Fibroblast of lung (primary cell): ENCODE measurements at regions not wholly inside any gene's neighbourhood (a gene's known extent, or its start where the extent isn't known, plus 50 kb on each side); places are given as distances from the start of the nearest gene placed in this dataset.
A peak's percentile ranks its signal among the peaks of the same experiment; 100 is the strongest.

Experiments used
- DNase-seq, 2 donors: peaks; one replicate each; pipeline versions ENCODE4 v3.0.0 to v3.0.0-alpha.2; 2010; ENCODE audit warnings: low read depth in 2 of 2
- H2AFZ ChIP-seq: 2 replicates; pipeline ENCODE4 v1.5.1; 2012; ENCODE audit warnings: low read length, control low read depth, inconsistent platforms
- H3K27ac ChIP-seq: 2 replicates; pipeline ENCODE4 v1.5.1; 2011; ENCODE audit warnings: low read length, control low read depth; ENCODE audit not compliant: insufficient read depth
- H3K27me3 ChIP-seq: 2 replicates; pipeline ENCODE4 v1.5.1; 2011; ENCODE audit warnings: mild to moderate bottlenecking, low read length; ENCODE audit not compliant: control insufficient read depth, insufficient read depth
- H3K36me3 ChIP-seq: 2 replicates; pipeline ENCODE4 v1.5.1; 2011; ENCODE audit warnings: low read length; ENCODE audit not compliant: control insufficient read depth, insufficient read depth
- H3K4me1 ChIP-seq: 2 replicates; pipeline ENCODE4 v1.5.1; 2011; ENCODE audit warnings: low read length; ENCODE audit not compliant: control insufficient read depth, insufficient read depth; ENCODE audit errors: extremely low read depth
- H3K4me2 ChIP-seq: 2 replicates; pipeline ENCODE4 v1.5.1; 2011; ENCODE audit warnings: low read length, control low read depth; ENCODE audit not compliant: insufficient read depth; ENCODE audit errors: extremely low read depth
- H3K4me3 ChIP-seq, 4 experiments: fragments of 200-600 bp in 1 of 4; sonication (generic) in 1 of 4; replicated peaks in 1 of 4; 2 replicates each; pipeline ENCODE4 v1.5.1; 2011 to 2016; ENCODE audit warnings: low read length in 4 of 4, low read depth in 3 of 4, mild to moderate bottlenecking in 3 of 4, control low read depth in 2 of 4, inconsistent platforms in 1 of 4, mixed read lengths in 1 of 4; ENCODE audit not compliant: insufficient read depth in 1 of 4; ENCODE audit errors: control extremely low read depth in 1 of 4
- H3K79me2 ChIP-seq: 2 replicates; pipeline ENCODE4 v1.5.1; 2012; ENCODE audit warnings: mild to moderate bottlenecking, low read length, inconsistent platforms; ENCODE audit not compliant: control insufficient read depth, insufficient read depth
- H3K9ac ChIP-seq: 2 replicates; pipeline ENCODE4 v1.5.1; 2011; ENCODE audit warnings: mild to moderate bottlenecking, low read length, control low read depth; ENCODE audit not compliant: insufficient read depth
- H3K9me3 ChIP-seq: 2 replicates; pipeline ENCODE4 v1.5.1; 2012; ENCODE audit warnings: low read depth, low read length; ENCODE audit not compliant: control insufficient read depth, insufficient read depth
- H4K20me1 ChIP-seq: 2 replicates; pipeline ENCODE4 v1.5.1; 2011; ENCODE audit warnings: low read length; ENCODE audit not compliant: control insufficient read depth, insufficient read depth; ENCODE audit errors: extremely low read depth
- EZH2 ChIP-seq: IDR thresholded peaks from 2 replicates; pipeline ENCODE4 v1.5.1; 2012; ENCODE audit warnings: low read length, control low read depth, mild to moderate bottlenecking; ENCODE audit errors: missing control alignments
- TF ChIP-seq, protein P1 (sequence below), 2 donors: IDR thresholded peaks in 1 of 2; conservative IDR thresholded peaks in 1 of 2; 1 replicate in 1 of 2; 2 replicates in 1 of 2; pipeline ENCODE4 v1.5.1; 2011 to 2012; ENCODE audit warnings: low read length in 2 of 2, control low read depth in 1 of 2, inconsistent platforms in 1 of 2, low read depth in 1 of 2, mild to moderate bottlenecking in 1 of 2

DNA sequence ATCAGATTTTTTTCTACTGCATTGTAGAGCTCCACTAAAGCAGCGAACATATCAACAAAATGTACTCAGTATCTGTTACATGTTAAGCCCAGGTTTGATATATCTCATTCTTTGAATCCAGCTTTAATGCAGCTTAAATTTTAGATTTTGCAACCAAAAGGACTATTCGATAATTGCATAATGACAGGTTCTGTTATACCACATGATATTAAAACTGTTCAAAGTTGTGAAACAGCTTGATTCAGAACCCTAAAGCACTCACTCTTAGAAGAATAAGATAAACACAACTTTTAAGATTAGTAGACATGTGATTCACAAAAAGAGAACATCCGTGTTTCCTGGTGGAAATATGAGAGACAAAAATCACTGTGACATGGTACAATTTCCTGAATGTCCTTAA lies 427.9 kb downstream of the CDH11 start:
- Histone ChIP-seq H3K4me1 (no peaks in the 10 kb centered on the region), H3K4me3 (no peak overlapping the region), H3K9ac (no peak overlapping the region), H3K4me2 (no peak overlapping the region), H3K27me3 (no peaks in the 10 kb centered on the region), H3K79me2 (no peaks in the 10 kb centered on the region), H3K36me3 (no peaks in the 10 kb centered on the region), H3K9me3 (no peaks in the 10 kb centered on the region), H4K20me1 (no peaks in the 10 kb centered on the region), H2AFZ (no peak overlapping the region), H3K27ac (no peak overlapping the region)
- TF ChIP-seq, protein P1, sequence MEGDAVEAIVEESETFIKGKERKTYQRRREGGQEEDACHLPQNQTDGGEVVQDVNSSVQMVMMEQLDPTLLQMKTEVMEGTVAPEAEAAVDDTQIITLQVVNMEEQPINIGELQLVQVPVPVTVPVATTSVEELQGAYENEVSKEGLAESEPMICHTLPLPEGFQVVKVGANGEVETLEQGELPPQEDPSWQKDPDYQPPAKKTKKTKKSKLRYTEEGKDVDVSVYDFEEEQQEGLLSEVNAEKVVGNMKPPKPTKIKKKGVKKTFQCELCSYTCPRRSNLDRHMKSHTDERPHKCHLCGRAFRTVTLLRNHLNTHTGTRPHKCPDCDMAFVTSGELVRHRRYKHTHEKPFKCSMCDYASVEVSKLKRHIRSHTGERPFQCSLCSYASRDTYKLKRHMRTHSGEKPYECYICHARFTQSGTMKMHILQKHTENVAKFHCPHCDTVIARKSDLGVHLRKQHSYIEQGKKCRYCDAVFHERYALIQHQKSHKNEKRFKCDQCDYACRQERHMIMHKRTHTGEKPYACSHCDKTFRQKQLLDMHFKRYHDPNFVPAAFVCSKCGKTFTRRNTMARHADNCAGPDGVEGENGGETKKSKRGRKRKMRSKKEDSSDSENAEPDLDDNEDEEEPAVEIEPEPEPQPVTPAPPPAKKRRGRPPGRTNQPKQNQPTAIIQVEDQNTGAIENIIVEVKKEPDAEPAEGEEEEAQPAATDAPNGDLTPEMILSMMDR (conservative IDR thresholded peaks at IDR 0.05 in 1 of 2, IDR thresholded peaks at IDR 0.05 in 1 of 2; ENCODE audit: low read depth in 1 of 2, low read length in 2 of 2) = no peak
- TF ChIP-seq EZH2 = no peak
- peak in 1 of 2 donors; percentile 1 for DNase-seq

DNA sequence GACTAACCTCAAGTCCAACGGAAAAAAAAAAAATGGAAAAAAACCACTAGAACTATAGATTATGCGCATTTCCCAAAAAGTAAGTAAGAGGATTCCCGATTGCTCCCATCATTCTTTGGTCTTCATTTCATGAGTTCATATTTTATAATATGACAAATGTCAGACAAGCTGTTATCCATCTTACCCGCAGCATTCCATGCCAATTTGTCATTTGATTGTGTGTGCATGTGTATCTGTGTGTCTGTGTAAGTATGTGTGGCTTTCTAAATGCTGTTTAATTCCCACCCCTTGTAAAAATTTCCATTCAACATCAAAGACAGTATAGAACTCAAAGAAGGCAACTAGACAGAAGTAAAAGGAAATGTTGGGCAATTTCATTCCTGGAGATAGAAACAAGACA lies 434.1 kb downstream of the CDH11 start:
- no peaks in the 10 kb centered on the region for H3K36me3 ChIP-seq
- no peak overlapping the region for H3K27ac ChIP-seq
- H2AFZ ChIP-seq = no peak overlapping the region
- H3K4me1 ChIP-seq = no peaks in the 10 kb centered on the region
- no peak overlapping the region for H3K9ac ChIP-seq
- H3K9me3 ChIP-seq = no peaks in the 10 kb centered on the region
- no peaks in the 10 kb centered on the region for H3K27me3 ChIP-seq
- no peak overlapping the region for H3K4me3 ChIP-seq
- no peaks in the 10 kb centered on the region for H4K20me1 ChIP-seq
- DNase-seq = no peak
- TF ChIP-seq, protein P1 (conservative IDR thresholded peaks at IDR 0.05 in 1 of 2, IDR thresholded peaks at IDR 0.05 in 1 of 2; ENCODE audit: low read depth in 1 of 2, low read length in 2 of 2) = no peak
- TF ChIP-seq EZH2 = no peak
- no peak overlapping the region for H3K4me2 ChIP-seq
- no peaks in the 10 kb centered on the region for H3K79me2 ChIP-seq

DNA sequence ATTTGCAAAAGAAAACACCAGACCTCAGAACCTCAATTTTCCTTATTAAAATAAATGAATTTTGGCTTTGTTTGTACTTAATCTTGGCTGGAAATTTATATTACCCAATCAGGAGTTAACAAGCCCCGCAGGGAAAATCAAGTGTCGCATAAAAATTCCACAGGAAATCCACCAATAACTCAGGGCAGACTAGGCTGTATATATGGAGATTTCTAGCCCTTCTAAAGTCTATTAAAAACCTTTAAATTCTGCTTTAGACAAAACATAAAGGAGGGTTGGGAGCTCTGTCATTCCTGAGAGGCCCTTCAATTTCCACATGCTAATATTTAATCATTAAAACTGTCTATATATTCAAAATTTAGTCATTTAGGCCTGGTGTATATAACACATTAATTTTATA lies 434.7 kb downstream of the CDH11 start:
- Histone ChIP-seq H3K4me3 (no peak overlapping the region), H2AFZ (no peak overlapping the region), H3K9me3 (no peaks in the 10 kb centered on the region), H3K4me1 (no peaks in the 10 kb centered on the region), H3K79me2 (no peaks in the 10 kb centered on the region), H3K9ac (no peak overlapping the region), H4K20me1 (no peaks in the 10 kb centered on the region), H3K27ac (no peak overlapping the region), H3K4me2 (no peak overlapping the region), H3K36me3 (no peaks in the 10 kb centered on the region), H3K27me3 (no peaks in the 10 kb centered on the region)
- no peak for TF ChIP-seq EZH2
- TF ChIP-seq, protein P1 (conservative IDR thresholded peaks at IDR 0.05 in 1 of 2, IDR thresholded peaks at IDR 0.05 in 1 of 2; ENCODE audit: low read depth in 1 of 2, low read length in 2 of 2) = no peak
- DNase-seq = no peak
